ENCODE measurements at regions not wholly inside any gene's neighbourhood (a gene's known extent, or its start where the extent isn't known, plus 50 kb on each side); places are given as distances from the start of the nearest gene placed in this dataset.

DNA sequence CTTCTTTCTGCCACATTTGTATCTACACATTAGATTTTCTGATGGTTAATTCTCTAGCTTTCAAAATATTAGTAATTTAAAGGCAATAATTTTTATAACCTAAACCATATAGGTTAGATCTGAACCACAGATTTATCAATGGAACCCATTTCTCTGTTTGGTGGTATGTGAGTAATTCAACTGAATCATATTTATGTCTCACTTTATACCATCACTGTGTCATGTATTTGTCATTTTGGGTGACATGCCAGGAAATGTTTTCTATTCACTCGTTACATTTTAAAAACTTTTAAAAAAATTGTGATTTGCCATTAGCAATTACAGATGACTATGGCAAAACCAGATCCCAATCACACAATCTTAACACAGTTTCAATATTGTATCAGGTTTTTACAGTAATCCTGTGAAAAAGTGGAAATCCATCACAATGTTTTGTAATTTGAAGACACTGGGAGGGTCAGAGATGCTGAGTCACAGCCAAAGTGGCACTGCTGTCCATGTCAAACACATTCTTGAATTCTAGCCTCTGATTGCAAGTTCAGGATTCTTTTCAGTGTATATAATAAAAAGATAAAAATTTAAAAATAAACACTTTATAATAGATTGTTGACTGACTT is 356.0 kb upstream of the RBMS3 start:
- no peak overlapping the region for H3K56ac ChIP-seq (replicated peaks; ENCODE audit: insufficient read length, low read depth, low read length)
- H3K4me1 ChIP-seq (replicated peaks in 1 of 4; ENCODE audit: control insufficient read depth in 3 of 4, insufficient read depth in 4 of 4, low read length in 3 of 4) = no peaks in the 10 kb centered on the region
- H2BK120ac ChIP-seq (replicated peaks; ENCODE audit: low read depth, low read length) = no peak overlapping the region
- H3K79me1 ChIP-seq (ENCODE audit: low read depth, low read length) = no peaks in the 10 kb centered on the region
- H3K23me2 ChIP-seq (ENCODE audit: low read depth, low read length) = no peaks in the 10 kb centered on the region
- no peak overlapping the region for H3K14ac ChIP-seq (ENCODE audit: insufficient read length)
- H4K91ac ChIP-seq (replicated peaks; ENCODE audit: insufficient read length, low read length) = no peak overlapping the region
- H4K5ac ChIP-seq (ENCODE audit: insufficient read length, low read depth, low read length) = no peak overlapping the region
- ChIA-PET CTCF (ENCODE audit: partially characterized antibody) (interaction anchor here (1.1 kb wide), 1 partner anchor 9 kb away, joined by 3 read pairs; no protein-coding TSS in a partner anchor), POLR2A (ENCODE audit: partially characterized antibody) (no interaction called here)
- H2BK15ac ChIP-seq (ENCODE audit: low read length) = no peak overlapping the region
- H4K8ac ChIP-seq (ENCODE audit: extremely low read depth, insufficient read depth, low read length) = no peak overlapping the region
- H2AK5ac ChIP-seq (ENCODE audit: low read depth, low read length) = no peak overlapping the region
- 95% methylated on average over 1 of the region's 1 CpG; no CpG with 5 or more reads in 1 of the 2 experiments for WGBS, 2 experiments (ENCODE audit: extremely low coverage in 1 of 2, insufficient coverage in 1 of 2, insufficient read length in 1 of 2, insufficient replicate concordance in 2 of 2, low coverage in 1 of 2, low lambda C conversion rate in 2 of 2, missing lambda C conversion rate in 1 of 2)
- H3K36me3 ChIP-seq (ENCODE audit: control insufficient read depth in 2 of 4, insufficient read depth in 4 of 4, low read length in 3 of 4) = no peaks in the 10 kb centered on the region
- no peak overlapping the region for H3K4me3 ChIP-seq (ENCODE audit: extremely low read depth in 1 of 4, insufficient read depth in 2 of 4, low read depth in 3 of 4, low read length in 4 of 4)
- no peak overlapping the region for H2BK20ac ChIP-seq (ENCODE audit: low read length)
- H2AFZ ChIP-seq (ENCODE audit: low read length) = no peak overlapping the region
- H3K27ac ChIP-seq (ENCODE audit: low read depth, low read length) = no peak overlapping the region
- H2BK5ac ChIP-seq (ENCODE audit: low read depth, low read length) = no peak overlapping the region
- no peak overlapping the region for H3K23ac ChIP-seq (ENCODE audit: insufficient read length)
- H4K20me1 ChIP-seq (replicated peaks in 1 of 2; ENCODE audit: control insufficient read depth in 1 of 2, insufficient read depth in 2 of 2, low read length in 2 of 2) = no peaks in the 10 kb centered on the region
- H3K4ac ChIP-seq (replicated peaks; ENCODE audit: insufficient read length, low read depth, low read length) = no peak overlapping the region
- no peak for FAIRE-seq
- no peak overlapping the region for H3K4me2 ChIP-seq (ENCODE audit: insufficient read depth in 1 of 2, low read depth in 2 of 2, low read length in 2 of 2)
- H3K9ac ChIP-seq (replicated peaks in 1 of 4; ENCODE audit: extremely low read depth in 1 of 4, low read depth in 3 of 4, low read length in 3 of 4) = no peak overlapping the region
- no peak for DNase-seq (ENCODE audit: low read depth in 1 of 2, low spot score in 2 of 2)
- no peak overlapping the region for H2BK12ac ChIP-seq (ENCODE audit: low read depth, low read length)
- H3K9me3 ChIP-seq (ENCODE audit: insufficient read depth in 2 of 2, low read depth in 1 of 2, low read length in 1 of 2) = no peaks in the 10 kb centered on the region
- H3K27me3 ChIP-seq (replicated peaks in 1 of 4; ENCODE audit: control insufficient read depth in 3 of 4, extremely low read depth in 1 of 4, insufficient read depth in 3 of 4, low read length in 3 of 4) = no peaks in the 10 kb centered on the region
- no peak overlapping the region for H3K18ac ChIP-seq (ENCODE audit: extremely low read depth, low read length)
- no peaks in the 10 kb centered on the region for H3K79me2 ChIP-seq (ENCODE audit: control insufficient read depth in 1 of 2, insufficient read depth in 2 of 2, low read length in 2 of 2)
- TF ChIP-seq CTBP2 (IDR thresholded peaks at IDR 0.05; ENCODE audit: borderline replicate concordance, insufficient read depth, insufficient read length, low read length) (no peak), SIX5 (IDR thresholded peaks at IDR 0.05; ENCODE audit: low read depth, low read length) (no peak), ZNF274 (IDR thresholded peaks at IDR 0.05; ENCODE audit: borderline replicate concordance, extremely low read depth, low read length) (no peak), BACH1 (IDR thresholded peaks at IDR 0.05; ENCODE audit: low read length) (no peak), GTF2F1 (IDR thresholded peaks at IDR 0.05; ENCODE audit: borderline replicate concordance, low read depth, low read length) (no peak), RBBP5 (IDR thresholded peaks at IDR 0.05; ENCODE audit: borderline replicate concordance, low read depth, low read length) (no peak), FOSL1 (IDR thresholded peaks at IDR 0.05; ENCODE audit: insufficient read depth, low read depth, low read length) (no peak), TCF12 (IDR thresholded peaks at IDR 0.05; ENCODE audit: low read depth, low read length) (no peak), ATF2 (IDR thresholded peaks at IDR 0.05; ENCODE audit: low read length) (no peak), POU5F1 (IDR thresholded peaks at IDR 0.05; ENCODE audit: low read depth, low read length) (no peak), RNF2 (IDR thresholded peaks at IDR 0.05; ENCODE audit: borderline replicate concordance, low read depth, low read length, missing control alignments, poor library complexity, severe bottlenecking) (no peak), MAFK (IDR thresholded peaks at IDR 0.05; ENCODE audit: low read depth, low read length) (no peak)

All from H1 (cell line).